GM19438 (cell line): ENCODE measurements at regions not wholly inside any gene's neighbourhood (a gene's known extent, or its start where the extent isn't known, plus 50 kb on each side); places are given as distances from the start of the nearest gene placed in this dataset.
A peak's percentile ranks its signal among the peaks of the same experiment; 100 is the strongest.

Source experiments
- ATAC-seq: cut with Tn5 transposase; IDR thresholded peaks from one replicate; pipeline ENCODE4 v1.9.1; 2021; ENCODE audit warnings: low read depth; ENCODE audit not compliant: unreplicated experiment

DNA sequence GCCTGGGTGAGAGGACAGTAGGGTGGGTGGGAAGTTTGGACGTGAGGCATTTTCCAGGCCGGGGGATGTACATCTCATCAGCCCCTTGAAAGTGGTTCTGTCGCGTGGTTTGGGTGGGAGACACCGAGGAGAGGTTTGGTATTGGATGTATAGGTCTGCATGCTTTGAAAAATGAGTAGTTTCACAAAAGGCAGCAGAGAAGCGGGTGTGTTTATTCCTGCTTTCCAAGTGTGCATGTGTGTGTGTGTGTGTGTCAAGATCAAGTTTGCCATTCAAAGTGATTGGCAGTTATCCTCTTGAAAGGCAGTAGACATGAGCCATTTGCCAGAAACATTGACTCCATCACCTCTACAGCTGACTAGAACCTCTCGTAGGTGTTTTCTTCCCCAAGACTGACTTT, 423.1 kb upstream of the POU3F3 start:
- ATAC-seq, result no peak

DNA sequence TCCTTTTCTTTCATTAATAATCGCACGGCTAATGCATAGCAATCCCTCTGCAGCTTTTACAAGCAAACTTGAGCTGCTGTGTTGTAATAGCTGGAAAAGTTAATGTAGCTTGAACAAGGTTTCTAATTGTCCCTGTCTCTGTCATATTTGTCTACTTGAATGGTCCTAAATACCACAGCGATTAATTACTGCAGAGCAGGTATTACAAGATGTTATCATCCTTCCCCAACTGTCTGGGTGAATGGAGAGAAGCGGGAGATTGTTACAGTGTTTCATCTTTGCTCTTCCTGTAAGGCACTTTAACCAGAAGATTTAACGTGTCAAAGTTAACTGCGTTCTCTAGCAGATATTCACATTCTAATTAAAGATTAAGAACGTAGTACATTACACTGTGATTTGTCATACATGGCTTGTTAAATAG, 422.2 kb upstream of the POU3F3 start:
- no peak for ATAC-seq

DNA sequence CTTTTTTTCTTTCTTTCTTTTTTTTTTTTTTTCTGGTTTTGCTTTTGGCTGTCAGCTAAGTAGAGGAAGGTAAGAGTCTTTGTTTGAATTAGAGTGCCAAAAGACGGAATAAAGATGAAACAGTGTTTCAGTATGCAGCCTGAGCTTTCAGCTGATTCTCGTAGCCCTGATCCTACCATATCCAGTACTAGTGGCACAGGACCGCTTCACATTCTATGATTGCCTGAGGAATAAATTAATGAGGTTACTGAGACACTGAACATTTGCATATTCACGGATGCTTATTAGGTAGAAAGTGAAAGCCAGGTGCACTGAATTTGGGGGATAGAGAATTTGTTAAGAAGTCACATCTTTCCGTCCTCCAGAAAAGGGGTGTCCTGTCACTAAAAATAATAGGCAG, 421.5 kb upstream of the POU3F3 start:
- no peak for ATAC-seq

DNA sequence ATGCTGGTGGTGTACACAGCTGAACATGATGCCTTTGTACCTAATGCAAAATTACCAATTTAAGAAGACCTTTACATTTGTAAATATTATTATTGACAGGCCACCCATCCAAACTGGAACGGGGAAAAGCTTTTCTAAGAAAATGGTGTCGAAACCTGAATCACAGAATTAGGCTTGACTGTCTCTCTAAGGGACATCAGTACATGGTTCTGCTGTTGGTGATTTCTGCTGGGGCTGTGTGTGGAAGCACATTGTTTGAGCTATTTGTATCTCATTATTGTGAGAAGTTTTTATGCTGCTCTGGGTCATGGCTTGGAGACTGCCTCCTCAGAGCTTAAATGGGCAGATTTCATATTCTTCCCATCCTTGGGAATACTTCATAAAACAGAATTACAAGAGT, 420.9 kb upstream of the POU3F3 start:
- no peak for ATAC-seq

DNA sequence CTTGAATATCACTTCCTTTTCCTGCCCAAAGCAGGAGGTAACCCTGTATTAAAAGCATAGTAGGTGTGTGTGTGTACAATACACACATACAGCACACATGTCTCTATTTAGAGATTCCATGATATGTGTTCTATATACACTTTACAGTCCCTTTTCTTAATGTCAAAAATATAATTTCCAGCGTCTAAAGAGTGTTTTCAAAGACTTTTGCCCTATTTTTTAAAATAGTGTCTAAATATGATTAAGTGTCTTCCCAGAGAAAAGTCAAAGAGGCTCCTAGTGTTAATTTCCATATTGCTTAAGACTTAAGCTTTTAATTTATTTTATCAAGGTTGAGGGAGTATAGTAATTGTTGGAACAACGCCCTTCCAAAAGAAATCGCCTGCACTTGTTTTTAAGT, 420.3 kb upstream of the POU3F3 start:
- ATAC-seq, result no peak

DNA sequence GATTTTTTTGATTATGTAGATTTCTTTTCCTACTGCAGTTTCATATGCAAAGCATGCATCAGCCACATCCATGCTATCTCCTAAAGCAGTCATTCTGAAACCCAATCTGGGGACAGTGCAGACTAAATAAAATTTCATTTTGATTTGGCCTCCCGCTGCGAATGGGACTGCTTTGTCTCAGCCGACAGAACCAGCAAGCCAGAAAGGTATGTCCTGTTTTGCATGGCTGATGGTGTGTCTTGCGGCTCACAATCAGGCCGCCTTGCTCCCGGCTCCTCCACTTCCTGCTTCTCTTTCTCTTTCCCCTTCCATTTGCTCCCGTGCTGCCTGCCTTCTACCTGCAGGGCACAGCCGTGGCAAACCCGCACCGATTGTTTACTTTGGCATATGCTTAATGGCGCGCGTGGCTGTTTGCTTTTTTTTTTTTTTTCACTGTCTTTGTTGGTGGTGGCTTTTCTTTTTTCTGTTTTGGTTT, 419.6 kb upstream of the POU3F3 start:
- ATAC-seq, result peak; percentile 81

DNA sequence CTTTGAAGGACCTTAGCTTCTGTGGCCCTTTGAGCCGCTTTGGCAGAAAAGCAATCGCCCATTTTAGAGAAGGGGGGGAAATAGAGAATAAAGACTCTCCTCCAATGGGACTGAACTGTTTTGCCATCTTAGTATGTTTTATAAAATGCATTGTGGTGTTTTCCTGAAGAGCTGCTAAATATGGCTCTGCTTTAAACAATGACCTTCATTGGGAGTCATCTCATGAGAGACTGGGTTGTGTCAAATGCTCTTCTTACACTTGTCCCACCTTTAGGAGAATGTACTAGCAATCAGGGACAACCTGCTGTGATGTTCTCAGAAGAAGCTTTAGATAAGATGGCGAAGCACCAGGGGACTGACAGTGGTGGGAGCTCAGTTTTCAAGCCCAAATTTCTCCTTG, 418.9 kb upstream of the POU3F3 start:
- no peak for ATAC-seq

DNA sequence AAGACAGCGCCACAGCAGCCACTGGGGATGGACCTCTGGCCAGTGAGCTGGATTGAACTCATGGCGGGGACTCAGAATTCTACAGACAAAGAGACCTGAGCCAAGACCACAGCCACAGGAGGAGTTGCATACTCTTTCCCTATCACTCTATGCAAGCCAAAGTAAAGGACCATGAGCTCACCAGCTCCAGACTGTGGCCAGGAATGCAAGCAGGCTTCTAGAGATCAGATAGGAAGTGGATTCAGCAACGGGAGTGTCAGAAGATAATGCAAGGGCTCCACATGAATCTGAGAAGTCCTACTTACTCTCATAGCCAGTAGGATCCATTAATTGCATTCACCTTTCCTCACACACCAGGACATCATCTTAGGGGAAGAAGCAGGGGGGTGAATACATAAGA, 415.4 kb upstream of the POU3F3 start:
- ATAC-seq, result no peak

DNA sequence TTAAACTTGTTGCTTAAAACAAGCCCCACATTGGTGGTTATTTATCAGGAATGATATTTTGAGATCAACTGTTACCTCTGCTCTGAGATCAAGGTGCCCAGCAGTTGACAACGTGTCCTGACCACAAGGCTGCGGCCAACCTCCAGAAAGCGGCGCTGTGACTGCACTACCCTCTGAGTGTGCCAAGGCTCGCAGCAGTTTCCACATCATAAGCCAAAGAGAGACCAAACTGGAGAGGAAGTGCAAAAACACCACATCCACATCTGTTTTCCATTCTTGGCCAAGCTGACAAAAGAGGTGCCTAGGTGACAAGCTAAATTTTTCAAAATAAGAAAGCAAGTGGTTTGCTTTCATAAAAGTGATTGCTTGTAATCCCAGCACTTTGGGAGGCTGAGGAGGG, 410.8 kb upstream of the POU3F3 start:
- no peak for ATAC-seq

DNA sequence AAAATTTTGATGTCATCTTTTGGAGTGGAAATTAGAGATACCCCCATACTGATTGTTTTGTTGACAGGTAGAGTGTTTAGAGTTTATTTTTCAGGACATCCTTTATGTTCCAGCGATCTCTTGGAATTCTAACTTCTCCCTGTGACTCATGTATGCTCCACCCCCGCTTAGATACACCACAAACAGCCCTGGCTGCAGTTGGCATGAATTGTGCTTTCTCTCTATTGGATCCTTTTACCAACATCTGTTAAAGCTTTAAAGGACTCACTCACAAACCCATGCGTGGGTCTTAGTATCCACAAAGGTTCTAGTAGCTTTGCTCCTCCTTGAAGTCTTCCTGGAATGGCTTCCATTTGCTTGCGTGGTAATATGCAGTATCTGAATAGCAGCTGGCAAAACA, 409.5 kb upstream of the POU3F3 start:
- ATAC-seq, result no peak

DNA sequence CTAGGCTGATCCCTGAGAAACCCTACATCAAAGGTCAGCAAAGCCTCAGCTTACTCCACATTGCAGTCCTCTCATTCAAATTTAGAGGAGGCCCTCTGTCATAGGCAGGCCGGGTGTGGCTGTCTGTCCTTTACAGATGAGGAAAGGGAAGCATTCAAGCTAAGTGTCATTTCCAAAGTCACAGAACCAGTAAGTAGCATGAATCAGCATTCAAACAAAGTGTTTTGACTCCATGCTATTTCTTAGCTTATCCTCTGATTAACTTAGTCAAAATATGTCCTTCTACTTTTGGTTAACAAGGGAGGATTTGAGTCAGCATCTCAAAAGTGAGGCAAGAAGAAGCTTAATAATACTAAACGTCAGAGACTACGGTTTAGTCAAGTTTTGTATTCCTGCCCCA, 409.0 kb upstream of the POU3F3 start:
- no peak for ATAC-seq

DNA sequence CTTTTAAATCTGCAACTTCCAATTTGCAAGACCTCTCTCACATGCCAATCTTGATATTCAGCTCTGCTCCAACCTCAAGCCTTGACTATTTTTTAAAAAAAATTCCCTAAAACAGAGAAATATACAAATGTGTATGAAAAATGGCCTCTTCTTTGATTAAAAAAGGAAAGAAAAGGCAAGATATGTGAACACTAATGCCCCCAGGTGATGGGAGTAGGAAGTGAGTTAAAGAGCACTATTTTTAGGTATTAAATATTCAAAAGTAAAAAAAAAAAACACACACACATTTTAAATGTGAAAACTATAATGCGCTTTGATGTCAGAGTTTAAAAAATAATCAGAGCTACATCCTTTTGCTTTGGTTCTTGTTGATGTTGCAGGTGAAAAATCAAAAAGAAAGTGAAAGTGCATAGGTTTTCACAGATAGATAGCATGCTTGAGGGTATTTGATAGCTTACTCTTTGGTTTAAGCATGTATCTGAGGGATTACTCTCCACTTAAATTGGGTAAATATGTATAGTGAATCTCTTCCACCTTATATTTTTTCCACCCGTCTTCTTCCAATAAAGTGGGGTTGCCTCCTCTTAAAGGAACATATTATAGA, 406.0 kb upstream of the POU3F3 start:
- ATAC-seq, result no peak

DNA sequence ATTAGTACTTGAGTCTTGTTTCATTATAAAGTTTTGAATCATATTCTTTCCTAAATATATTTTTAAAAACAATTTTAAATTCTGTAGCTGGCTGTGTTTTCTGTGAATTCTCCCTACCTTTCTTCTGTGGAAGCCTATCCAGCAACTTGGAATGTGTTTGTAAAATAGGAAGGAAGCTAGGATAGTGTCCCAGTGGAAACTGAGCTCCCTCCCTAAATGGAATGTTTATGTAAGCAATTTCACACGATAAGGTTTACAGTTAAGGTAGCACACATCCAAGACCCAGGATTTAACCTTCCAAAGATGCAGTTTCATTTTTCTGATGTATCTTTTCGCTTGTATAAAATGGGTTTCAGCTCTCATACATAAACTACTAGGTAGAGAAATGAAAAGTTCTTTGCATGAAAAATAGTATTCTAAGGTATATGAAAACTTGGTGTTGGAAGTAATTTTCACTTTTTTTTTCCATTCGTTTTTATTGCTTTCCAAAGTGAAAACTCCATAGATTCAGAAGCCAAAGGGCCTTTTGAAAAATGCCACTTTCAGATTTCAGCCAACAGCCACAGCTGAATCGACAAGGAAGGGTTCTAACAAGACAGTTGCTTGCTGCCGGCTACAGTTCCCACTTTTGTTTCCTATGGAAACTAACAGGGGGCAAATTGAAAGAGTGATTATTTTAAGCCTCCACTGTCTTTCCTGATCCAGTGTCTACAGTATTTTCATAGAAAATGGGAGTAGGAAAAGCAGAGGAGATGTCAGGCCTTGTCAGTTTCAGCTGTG, 405.1 kb upstream of the POU3F3 start:
- ATAC-seq, result no peak

DNA sequence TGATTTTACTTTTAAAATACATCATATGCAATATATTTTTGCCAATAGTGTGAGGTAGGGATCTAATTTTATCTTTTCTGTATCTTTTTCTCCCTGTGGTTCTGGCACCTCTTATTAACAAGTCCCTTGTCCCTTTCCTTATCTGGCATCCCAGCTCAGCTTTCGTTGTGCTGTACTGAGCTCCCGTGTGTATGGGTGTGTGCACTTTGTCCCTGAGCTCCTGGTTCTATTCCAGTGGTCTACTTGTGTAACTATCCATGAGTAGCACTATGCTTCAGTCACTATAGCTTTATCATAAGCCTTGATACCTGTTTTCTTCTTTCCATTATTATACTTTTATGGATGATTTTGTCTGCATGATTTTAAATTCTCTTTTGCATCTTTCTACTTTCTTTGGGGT, 401.4 kb upstream of the POU3F3 start:
- no peak for ATAC-seq

DNA sequence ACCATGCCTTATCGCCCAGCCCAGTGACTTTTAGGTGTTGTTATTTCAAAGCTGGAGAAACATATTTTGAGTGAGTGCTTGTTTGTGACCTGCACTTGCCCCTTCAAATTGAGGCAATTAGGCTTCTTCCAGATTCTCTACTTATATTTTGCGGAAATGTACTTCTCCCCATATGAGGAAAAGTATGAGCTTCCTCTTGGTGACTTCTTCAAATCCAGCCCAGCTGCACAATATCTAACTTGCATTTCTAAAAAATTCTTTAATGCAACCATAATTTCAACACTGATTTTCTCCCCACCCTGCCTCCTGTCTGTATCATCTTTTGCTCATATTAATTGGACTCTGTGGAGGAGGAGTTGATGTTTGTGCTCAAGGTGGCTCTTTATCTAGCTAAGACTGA, 391.2 kb upstream of the POU3F3 start:
- no peak for ATAC-seq

DNA sequence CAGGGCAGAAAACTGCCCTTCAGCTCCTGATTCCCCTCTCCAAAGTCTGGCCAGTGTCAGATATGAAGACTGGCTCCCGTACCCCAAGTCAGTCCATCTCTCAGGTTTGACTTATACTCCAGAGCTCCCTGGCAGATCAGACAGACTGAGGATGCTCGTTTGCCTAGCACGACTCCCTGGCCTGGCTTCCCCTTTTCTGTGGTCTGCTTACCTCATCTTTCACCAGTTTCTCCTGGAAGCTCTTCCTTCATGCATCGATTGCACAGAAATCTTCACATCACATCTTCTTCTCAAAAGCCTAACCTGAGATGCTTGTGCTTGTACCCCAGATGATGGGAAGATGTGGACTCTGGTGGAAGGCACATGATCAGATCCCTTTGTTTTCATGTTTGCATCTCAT, 387.9 kb upstream of the POU3F3 start:
- ATAC-seq, result no peak

DNA sequence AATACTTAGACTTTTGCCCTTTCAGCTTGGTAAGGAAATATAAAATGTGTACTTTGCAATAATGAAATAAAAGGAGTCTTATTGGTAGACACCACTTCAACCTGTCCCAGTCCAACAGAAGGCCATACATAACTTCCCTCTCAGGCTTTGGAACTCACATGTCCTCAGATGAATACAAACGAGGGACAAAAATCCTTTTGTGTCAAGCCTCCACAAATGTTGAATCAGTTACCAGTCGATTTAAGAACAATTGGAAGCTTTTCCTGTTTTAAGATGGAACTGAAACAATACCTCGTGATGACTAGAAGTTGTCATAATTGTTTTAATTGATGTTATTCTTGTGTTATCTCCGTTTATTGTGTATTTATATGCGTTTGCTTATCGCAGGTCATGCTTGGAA, 385.1 kb upstream of the POU3F3 start:
- no peak for ATAC-seq

DNA sequence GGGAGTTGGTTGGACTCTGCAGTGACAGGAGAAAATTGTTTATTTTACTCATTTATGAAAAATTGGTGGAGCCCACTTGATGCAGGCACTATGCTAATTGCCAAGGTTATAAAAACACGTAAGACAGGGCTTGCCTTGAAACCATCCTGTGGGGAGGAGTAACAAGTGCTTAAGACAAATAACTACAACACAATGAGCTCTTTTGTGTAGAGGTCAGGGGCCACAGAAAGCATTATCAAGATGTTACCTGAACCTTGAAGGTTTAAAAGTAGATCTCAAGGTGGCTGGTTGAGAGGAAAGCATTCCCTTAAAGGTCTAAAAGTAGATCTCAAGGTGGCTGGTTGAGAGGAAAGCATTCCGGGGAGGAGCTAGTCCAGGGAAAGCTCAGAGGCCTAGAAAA, 381.8 kb upstream of the POU3F3 start:
- ATAC-seq, result no peak

DNA sequence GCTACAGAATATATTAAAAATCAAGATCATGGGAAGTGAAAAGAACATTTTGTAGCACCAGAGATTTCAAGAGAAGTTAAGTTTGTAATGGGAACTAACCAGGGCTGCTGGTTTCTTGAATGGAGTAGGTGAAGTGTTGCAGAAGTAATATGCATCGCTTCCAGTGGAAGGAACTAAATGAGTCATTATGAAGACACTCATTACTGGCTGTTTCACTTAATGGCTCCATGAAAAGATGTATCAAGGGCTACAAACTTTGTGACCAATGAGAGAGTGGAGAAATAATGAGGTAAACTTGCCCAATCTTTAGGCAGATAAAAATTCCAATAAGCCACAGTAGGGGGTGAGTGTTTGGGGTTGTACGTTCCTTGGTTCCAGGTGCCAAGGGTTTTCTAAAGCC, 380.4 kb upstream of the POU3F3 start:
- no peak for ATAC-seq

DNA sequence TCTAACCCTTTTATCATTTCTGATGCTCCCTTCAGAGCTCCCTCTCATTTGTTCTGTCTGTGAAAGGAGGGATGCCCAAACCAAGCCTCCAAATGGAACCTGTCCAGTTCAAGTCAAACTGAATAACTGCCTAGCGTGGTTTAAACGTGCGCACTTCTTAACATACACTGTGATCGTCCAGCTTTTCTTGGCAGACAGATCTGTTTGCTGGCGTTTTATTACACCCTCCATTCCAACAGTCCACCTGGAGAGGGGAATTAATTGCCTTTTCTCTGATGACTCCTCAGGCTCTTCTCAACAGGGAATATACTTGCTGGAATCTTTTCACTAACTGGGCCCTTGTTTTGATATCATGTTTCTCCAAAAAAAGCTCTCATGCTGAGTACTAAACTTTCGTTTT, 379.2 kb upstream of the POU3F3 start:
- ATAC-seq, result no peak

DNA sequence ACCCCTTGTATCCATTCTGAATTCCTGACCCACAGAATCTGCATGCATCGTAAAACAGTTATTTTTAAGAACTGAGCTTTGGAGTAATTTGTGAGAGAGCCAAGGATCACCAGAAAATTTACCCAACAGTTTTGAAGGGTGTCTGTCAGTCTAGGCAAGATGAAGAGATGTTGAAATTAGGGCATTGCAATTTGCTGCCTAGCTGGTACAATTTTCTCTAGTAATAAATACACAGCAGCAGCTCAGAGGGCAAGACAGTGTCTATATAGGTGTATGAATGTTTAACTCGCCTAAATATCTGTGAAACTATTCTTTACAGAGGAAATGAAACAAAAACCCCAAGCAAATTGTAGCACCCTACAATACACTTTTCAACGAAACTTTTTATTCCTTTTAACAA, 377.8 kb upstream of the POU3F3 start:
- no peak for ATAC-seq

DNA sequence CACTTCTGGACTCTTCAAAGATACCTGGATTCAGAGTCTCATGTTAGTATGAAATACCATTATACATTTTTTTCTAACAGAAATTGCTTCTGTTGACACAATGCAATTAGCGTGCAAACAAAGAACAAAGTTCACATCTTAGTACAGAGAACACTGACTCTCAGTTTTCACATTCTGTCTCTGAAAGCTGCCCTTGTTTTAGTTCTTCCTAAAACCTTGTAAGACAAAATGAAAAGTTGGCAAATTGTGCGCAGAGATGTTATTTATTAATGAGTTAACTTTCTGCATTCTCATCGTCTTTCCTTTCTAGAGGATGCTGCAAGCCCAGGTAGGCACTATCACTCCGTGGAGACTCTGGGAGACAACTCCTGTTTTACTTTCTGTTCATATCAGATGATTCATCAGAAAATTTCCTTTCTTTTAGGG, 377.3 kb upstream of the POU3F3 start:
- no peak for ATAC-seq
